ENCODE measurements at regions not wholly inside any gene's neighbourhood (a gene's known extent, or its start where the extent isn't known, plus 50 kb on each side); places are given as distances from the start of the nearest gene placed in this dataset.

DNA sequence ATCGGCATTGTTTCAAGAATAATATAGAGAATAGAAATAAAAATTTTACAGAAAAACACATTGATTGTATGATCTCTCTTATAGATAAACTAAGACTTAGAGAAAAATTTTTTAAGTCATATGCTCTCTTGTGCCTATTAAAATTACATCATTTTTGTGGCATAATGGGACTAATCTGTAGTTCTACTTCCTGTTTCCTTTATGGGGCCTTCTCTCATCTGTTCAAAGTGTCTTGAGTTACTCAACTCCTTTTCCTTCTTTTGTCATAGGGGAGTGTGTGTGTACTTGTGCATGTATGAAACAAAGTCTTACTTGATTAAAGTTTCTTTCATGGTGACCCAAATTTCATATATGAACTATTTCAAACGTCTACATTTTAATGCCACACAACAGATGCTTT is 1448.9 kb upstream of the TENM3 start:
- no peak for DNase-seq (ENCODE audit: low read depth, low spot score)
- in situ Hi-C loops (cut with HindIII; ENCODE audit: low sequenced_read_pairs) = no loop called here
- no peak overlapping the region for H3K4me3 ChIP-seq (ENCODE audit: low read depth, low read length)
- no peak for TF ChIP-seq CTCF (IDR thresholded peaks at IDR 0.05; ENCODE audit: low read depth, low read length)

- no peak for TF ChIP-seq CTCF (IDR thresholded peaks at IDR 0.05; ENCODE audit: low read depth, low read length)
These were observed 1445.1 kb upstream of the TENM3 start for GRCh38 chr4:180798036-180798577.

GRCh38 chr4:180799798-180800197 is 1443.4 kb upstream of the TENM3 start:
- no peak overlapping the region for H3K4me3 ChIP-seq (ENCODE audit: low read depth, low read length)
- DNase-seq (ENCODE audit: low read depth, low spot score) = no peak
- TF ChIP-seq CTCF (IDR thresholded peaks at IDR 0.05; ENCODE audit: low read depth, low read length) = no peak
- in situ Hi-C loops (cut with HindIII; ENCODE audit: low sequenced_read_pairs) = no loop called here

More at GRCh38 chr4:180798036-180798577, 1445.1 kb upstream of the TENM3 start:
- in situ Hi-C loops (cut with HindIII; ENCODE audit: low sequenced_read_pairs) = no loop called here
- no peak overlapping the region for H3K4me3 ChIP-seq (ENCODE audit: low read depth, low read length)
- DNase-seq (ENCODE audit: low read depth, low spot score) = no peak

DNA sequence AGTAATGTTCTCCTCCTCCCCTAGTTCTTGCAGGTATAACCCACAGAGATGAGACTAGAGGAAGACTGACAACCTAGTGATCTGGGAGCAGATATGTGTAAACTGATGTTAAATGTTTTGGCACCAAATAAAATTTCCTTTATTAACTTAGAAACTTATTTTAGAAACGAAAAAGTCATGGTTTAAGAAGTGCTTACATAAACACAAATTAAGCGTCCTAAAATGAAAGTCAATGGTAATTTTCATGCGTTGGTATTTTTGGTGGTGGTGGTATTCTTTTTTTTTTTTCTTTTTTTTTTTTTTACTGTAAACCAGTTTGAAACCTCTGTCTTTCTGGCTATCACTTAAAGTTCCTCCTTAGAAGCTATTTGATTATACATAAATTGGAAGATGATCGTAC is 1438.1 kb upstream of the TENM3 start:
- DNase-seq (ENCODE audit: low read depth, low spot score) = no peak
- H3K4me3 ChIP-seq (ENCODE audit: low read depth, low read length) = no peak overlapping the region
- no peak for TF ChIP-seq CTCF (IDR thresholded peaks at IDR 0.05; ENCODE audit: low read depth, low read length)
- in situ Hi-C loops (cut with HindIII; ENCODE audit: low sequenced_read_pairs) = no loop called here

- in situ Hi-C loops (cut with HindIII; ENCODE audit: low sequenced_read_pairs) = no loop called here
- DNase-seq (ENCODE audit: low read depth, low spot score) = no peak
- TF ChIP-seq CTCF (IDR thresholded peaks at IDR 0.05; ENCODE audit: low read depth, low read length) = no peak
- no peak overlapping the region for H3K4me3 ChIP-seq (ENCODE audit: low read depth, low read length)
These were observed 1434.3 kb upstream of the TENM3 start for GRCh38 chr4:180808862-180809261.

DNA sequence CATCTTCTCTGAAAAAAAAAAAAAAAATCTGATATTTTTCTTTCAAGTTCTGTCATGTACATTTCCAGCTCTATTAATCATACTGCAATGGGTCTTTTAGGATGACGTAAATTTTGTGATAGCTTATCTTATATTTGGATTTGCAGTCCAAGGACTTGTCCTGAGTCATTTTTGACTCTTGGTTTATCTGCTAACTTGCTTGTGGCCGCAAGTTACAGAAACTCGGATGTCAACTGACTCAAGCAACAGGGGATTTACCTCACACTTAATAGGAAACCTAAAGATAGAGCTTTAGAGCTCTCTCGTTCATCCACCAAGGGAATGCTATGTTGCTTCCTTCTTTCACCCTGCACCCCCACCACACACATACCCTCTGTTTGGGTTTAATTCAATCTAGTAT is 1433.8 kb upstream of the TENM3 start:
- in situ Hi-C loops (cut with HindIII; ENCODE audit: low sequenced_read_pairs) = no loop called here
- TF ChIP-seq CTCF (IDR thresholded peaks at IDR 0.05; ENCODE audit: low read depth, low read length) = no peak
- H3K4me3 ChIP-seq (ENCODE audit: low read depth, low read length) = no peak overlapping the region
- DNase-seq (ENCODE audit: low read depth, low spot score) = no peak

- in situ Hi-C loops (cut with HindIII; ENCODE audit: low sequenced_read_pairs) = no loop called here
- no peak overlapping the region for H3K4me3 ChIP-seq (ENCODE audit: low read depth, low read length)
- DNase-seq (ENCODE audit: low read depth, low spot score) = peak; percentile 35
- no peak for TF ChIP-seq CTCF (IDR thresholded peaks at IDR 0.05; ENCODE audit: low read depth, low read length)
These were observed 1432.6 kb upstream of the TENM3 start for GRCh38 chr4:180810581-180810980.

Measured in astrocyte of the spinal cord (primary cell).